ENCODE measurements at regions not wholly inside any gene's neighbourhood (a gene's known extent, or its start where the extent isn't known, plus 50 kb on each side); places are given as distances from the start of the nearest gene placed in this dataset.

GRCh38 chr13:80572923-80573316 is 232.0 kb upstream of the SPRY2 start:
- Mint-ChIP-seq H3K27ac (no peak overlapping the region), H3K9me3 (peaks cover 3% of the 10 kb centered on the region), H3K36me3 (ENCODE audit: low read depth) (no peaks in the 10 kb centered on the region), H3K27me3 (no peaks in the 10 kb centered on the region), H3K4me1 (ENCODE audit: low read depth) (no peaks in the 10 kb centered on the region), H3K4me3 (no peak overlapping the region)

- Mint-ChIP-seq H3K27me3 (no peaks in the 10 kb centered on the region), H3K4me1 (ENCODE audit: low read depth) (no peaks in the 10 kb centered on the region), H3K36me3 (ENCODE audit: low read depth) (no peaks in the 10 kb centered on the region), H3K4me3 (no peak overlapping the region), H3K9me3 (peaks cover 3% of the 10 kb centered on the region), H3K27ac (no peak overlapping the region)
Measured at GRCh38 chr13:80572308-80572922, 231.5 kb upstream of the SPRY2 start.

- no peak overlapping the region for H3K27ac Mint-ChIP-seq
- H3K27me3 Mint-ChIP-seq = no peaks in the 10 kb centered on the region
- no peaks in the 10 kb centered on the region for H3K4me1 Mint-ChIP-seq (ENCODE audit: low read depth)
- H3K4me3 Mint-ChIP-seq = no peak overlapping the region
- H3K36me3 Mint-ChIP-seq (ENCODE audit: low read depth) = no peaks in the 10 kb centered on the region
- H3K9me3 Mint-ChIP-seq = peaks cover 3% of the 10 kb centered on the region
Measured at GRCh38 chr13:80571346-80572307, 230.7 kb upstream of the SPRY2 start.

- Mint-ChIP-seq H3K27ac (no peak overlapping the region), H3K36me3 (ENCODE audit: low read depth) (no peaks in the 10 kb centered on the region), H3K27me3 (no peaks in the 10 kb centered on the region), H3K4me1 (ENCODE audit: low read depth) (peaks cover 4% of the 10 kb centered on the region), H3K9me3 (no peaks in the 10 kb centered on the region), H3K4me3 (no peak overlapping the region)
Measured at GRCh38 chr13:80563439-80563838, 222.5 kb upstream of the SPRY2 start.

GRCh38 chr13:80562433-80563156 is 221.7 kb upstream of the SPRY2 start:
- Mint-ChIP-seq H3K27me3 (no peaks in the 10 kb centered on the region), H3K36me3 (ENCODE audit: low read depth) (no peaks in the 10 kb centered on the region), H3K4me1 (ENCODE audit: low read depth) (peaks cover 4% of the 10 kb centered on the region), H3K9me3 (no peaks in the 10 kb centered on the region), H3K27ac (no peak overlapping the region), H3K4me3 (no peak overlapping the region)

GRCh38 chr13:80560609-80561008 is 219.7 kb upstream of the SPRY2 start:
- Mint-ChIP-seq H3K4me3 (no peak overlapping the region), H3K27me3 (no peaks in the 10 kb centered on the region), H3K27ac (no peak overlapping the region), H3K36me3 (ENCODE audit: low read depth) (no peaks in the 10 kb centered on the region), H3K4me1 (ENCODE audit: low read depth) (peaks cover 4% of the 10 kb centered on the region), H3K9me3 (no peaks in the 10 kb centered on the region)

- H3K27me3 Mint-ChIP-seq = no peaks in the 10 kb centered on the region
- H3K27ac Mint-ChIP-seq = no peak overlapping the region
- no peaks in the 10 kb centered on the region for H3K9me3 Mint-ChIP-seq
- H3K36me3 Mint-ChIP-seq (ENCODE audit: low read depth) = no peaks in the 10 kb centered on the region
- H3K4me1 Mint-ChIP-seq (ENCODE audit: low read depth) = peaks cover 4% of the 10 kb centered on the region
- no peak overlapping the region for H3K4me3 Mint-ChIP-seq
Measured at GRCh38 chr13:80559944-80560343, 219.0 kb upstream of the SPRY2 start.

GRCh38 chr13:80558074-80558473 is 217.1 kb upstream of the SPRY2 start:
- H3K36me3 Mint-ChIP-seq (ENCODE audit: low read depth) = no peaks in the 10 kb centered on the region
- H3K27ac Mint-ChIP-seq = no peak overlapping the region
- no peaks in the 10 kb centered on the region for H3K9me3 Mint-ChIP-seq
- no peak overlapping the region for H3K4me3 Mint-ChIP-seq
- H3K27me3 Mint-ChIP-seq = no peaks in the 10 kb centered on the region
- H3K4me1 Mint-ChIP-seq (ENCODE audit: low read depth) = peaks cover 4% of the 10 kb centered on the region

GRCh38 chr13:80555796-80556678 is 215.1 kb upstream of the SPRY2 start:
- no peak overlapping the region for H3K4me3 Mint-ChIP-seq
- H3K27ac Mint-ChIP-seq = no peak overlapping the region
- no peaks in the 10 kb centered on the region for H3K36me3 Mint-ChIP-seq (ENCODE audit: low read depth)
- no peaks in the 10 kb centered on the region for H3K9me3 Mint-ChIP-seq
- no peaks in the 10 kb centered on the region for H3K27me3 Mint-ChIP-seq
- H3K4me1 Mint-ChIP-seq (ENCODE audit: low read depth) = peaks cover 3% of the 10 kb centered on the region

- H3K9me3 Mint-ChIP-seq = no peaks in the 10 kb centered on the region
- peaks cover 3% of the 10 kb centered on the region for H3K4me1 Mint-ChIP-seq (ENCODE audit: low read depth)
- no peak overlapping the region for H3K27ac Mint-ChIP-seq
- H3K36me3 Mint-ChIP-seq (ENCODE audit: low read depth) = no peaks in the 10 kb centered on the region
- no peak overlapping the region for H3K4me3 Mint-ChIP-seq
- H3K27me3 Mint-ChIP-seq = no peaks in the 10 kb centered on the region
Measured at GRCh38 chr13:80552851-80553440, 212.0 kb upstream of the SPRY2 start.

- Mint-ChIP-seq H3K27ac (no peak overlapping the region), H3K4me1 (ENCODE audit: low read depth) (peaks cover 3% of the 10 kb centered on the region), H3K36me3 (ENCODE audit: low read depth) (no peaks in the 10 kb centered on the region), H3K4me3 (no peak overlapping the region), H3K27me3 (no peaks in the 10 kb centered on the region), H3K9me3 (no peaks in the 10 kb centered on the region)
Measured at GRCh38 chr13:80551650-80552497, 210.9 kb upstream of the SPRY2 start.

- no peak overlapping the region for H3K27ac Mint-ChIP-seq
Measured at GRCh38 chr13:80550971-80551441, 210.1 kb upstream of the SPRY2 start.

GRCh38 chr13:80548915-80549314 is 208.0 kb upstream of the SPRY2 start:
- Mint-ChIP-seq H3K4me1 (ENCODE audit: low read depth) (peaks cover 3% of the 10 kb centered on the region), H3K36me3 (ENCODE audit: low read depth) (no peaks in the 10 kb centered on the region), H3K27ac (no peak overlapping the region), H3K27me3 (no peaks in the 10 kb centered on the region), H3K4me3 (no peak overlapping the region), H3K9me3 (no peaks in the 10 kb centered on the region)

More at GRCh38 chr13:80550971-80551441, 210.1 kb upstream of the SPRY2 start:
- Mint-ChIP-seq H3K4me1 (ENCODE audit: low read depth) (peaks cover 3% of the 10 kb centered on the region), H3K9me3 (no peaks in the 10 kb centered on the region), H3K4me3 (no peak overlapping the region), H3K27me3 (no peaks in the 10 kb centered on the region), H3K36me3 (ENCODE audit: low read depth) (no peaks in the 10 kb centered on the region)
